Naive thymus-derived CD8-positive, alpha-beta T cell (primary cell): ENCODE measurements at regions not wholly inside any gene's neighbourhood (a gene's known extent, or its start where the extent isn't known, plus 50 kb on each side); places are given as distances from the start of the nearest gene placed in this dataset.
A peak's percentile ranks its signal among the peaks of the same experiment; 100 is the strongest.

Experiments
- ATAC-seq, 2 donors: fragments of 150-1000 bp; cut with Tn5 transposase in 1 of 2; sonication (Bioruptor Pico), chemical (Tn5 transposase) in 1 of 2; 1 replicate in 1 of 2; 2 replicates in 1 of 2; pipeline ENCODE4 v1.10.0; 2021; ENCODE audit warnings: mild to moderate bottlenecking in 2 of 2, moderate library complexity in 2 of 2
- POLR2A ChIA-PET: fragments of 350-600 bp; sonication (Branson Sonifier 250); formaldehyde crosslinking; loops from one replicate; lab custom pipeline; 2021; ENCODE audit warnings: antibody characterized with exemption; lab: Charles Lee
- DNase-seq, 10 donors: peaks; one replicate each; pipeline versions ENCODE4 v3.0.0 to v3.0.0-alpha.2; 2020 to 2022
- H3K27ac Mint-ChIP-seq, 10 donors: one replicate each; pipeline ENCODE4 v1.8.0; 2020 to 2022; ENCODE audit warnings: mild to moderate bottlenecking in 10 of 10, mixed read lengths in 10 of 10, moderate library complexity in 4 of 10, inconsistent platforms in 1 of 10
- H3K27me3 Mint-ChIP-seq, 5 donors: one replicate each; pipeline ENCODE4 v1.8.0; 2021 to 2022; ENCODE audit warnings: mixed read lengths in 5 of 5
- H3K36me3 Mint-ChIP-seq, 3 donors: one replicate each; pipeline ENCODE4 v1.8.0; 2020 to 2022; ENCODE audit warnings: mixed read lengths in 3 of 3, mild to moderate bottlenecking in 2 of 3, inconsistent platforms in 1 of 3
- H3K4me1 Mint-ChIP-seq, 4 donors: one replicate each; pipeline ENCODE4 v1.8.0; 2021 to 2022; ENCODE audit warnings: mixed read lengths in 4 of 4
- H3K4me3 Mint-ChIP-seq, 10 donors: one replicate each; pipeline ENCODE4 v1.8.0; 2020 to 2022; ENCODE audit warnings: mild to moderate bottlenecking in 10 of 10, mixed read lengths in 10 of 10, moderate library complexity in 6 of 10, inconsistent platforms in 1 of 10
- H3K9me3 Mint-ChIP-seq, 9 donors: one replicate each; pipeline ENCODE4 v1.8.0; 2020 to 2022; ENCODE audit warnings: mixed read lengths in 9 of 9, mild to moderate bottlenecking in 3 of 9, inconsistent platforms in 1 of 9, moderate library complexity in 1 of 9

DNA sequence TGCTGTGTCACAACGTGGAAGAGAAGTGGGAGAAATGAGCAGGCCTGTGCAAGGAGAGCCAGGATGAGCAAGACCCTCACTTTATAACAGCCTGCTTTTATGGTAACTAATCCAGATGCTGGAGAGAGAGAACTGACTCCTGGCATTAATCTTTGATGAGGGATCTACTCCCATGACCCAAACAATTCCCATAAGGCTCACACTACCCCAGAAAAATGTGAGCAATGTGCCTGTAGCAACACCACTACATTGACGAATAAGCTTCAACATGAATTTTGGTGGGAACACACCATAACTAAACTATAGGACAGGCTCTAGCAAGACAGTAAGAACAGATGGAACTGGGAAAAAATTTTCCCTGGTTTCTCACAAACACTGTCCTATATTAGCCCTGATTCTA, 173.6 kb upstream of the PRSS58 start:
- peak overlapping the region in 1 of 10 donors; percentile 37 for H3K27ac Mint-ChIP-seq
- H3K4me1 Mint-ChIP-seq = peaks cover 18 to 36% (median 32%) of the 10 kb centered on the region in 4 donors
- H3K9me3 Mint-ChIP-seq = peaks cover 0 to 7% (median 0%) of the 10 kb centered on the region in 9 donors
- no peak overlapping the region for H3K4me3 Mint-ChIP-seq
- H3K27me3 Mint-ChIP-seq = no peaks in the 10 kb centered on the region
- ATAC-seq (no peak), DNase-seq (no peak)
- POLR2A ChIA-PET = no interaction called here
- no peaks in the 10 kb centered on the region for H3K36me3 Mint-ChIP-seq

DNA sequence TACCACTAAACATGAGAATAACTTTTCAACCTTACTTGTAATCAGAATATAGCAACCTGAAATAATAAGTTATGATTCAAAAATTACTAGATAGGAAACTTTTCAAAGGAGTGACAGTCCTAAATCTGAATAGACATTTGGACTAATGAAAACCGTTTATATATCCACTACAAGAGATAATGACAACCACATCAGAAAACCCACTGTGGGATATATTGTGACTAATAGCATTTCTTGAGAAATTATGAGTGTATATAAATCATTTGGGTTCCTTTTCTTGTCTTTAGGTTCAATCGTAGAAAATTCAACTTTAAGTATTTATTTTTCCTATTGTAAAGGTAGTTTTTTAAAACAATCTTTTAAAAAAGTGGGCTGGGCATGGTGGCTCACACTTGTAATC, 170.2 kb upstream of the PRSS58 start:
- POLR2A ChIA-PET = no interaction called here
- H3K36me3 Mint-ChIP-seq = no peaks in the 10 kb centered on the region

DNA sequence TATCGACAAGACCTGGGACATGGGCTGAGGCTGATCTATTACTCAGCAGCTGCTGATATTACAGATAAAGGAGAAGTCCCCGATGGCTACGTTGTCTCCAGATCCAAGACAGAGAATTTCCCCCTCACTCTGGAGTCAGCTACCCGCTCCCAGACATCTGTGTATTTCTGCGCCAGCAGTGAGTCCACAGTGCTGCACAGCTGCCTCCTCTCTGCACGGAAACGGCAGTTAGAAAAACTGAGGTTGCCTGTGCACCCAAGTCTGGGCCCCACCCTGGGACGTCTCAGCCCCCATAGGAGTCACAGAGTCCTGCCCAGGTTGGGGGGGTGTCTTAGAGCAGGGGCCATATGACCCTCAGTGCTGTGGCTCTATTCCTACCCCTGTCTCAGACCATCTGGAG, 167.4 kb upstream of the PRSS58 start:
- Mint-ChIP-seq H3K27ac (peak overlapping the region in 2 of 10 donors; percentile 20 to 85), H3K36me3 (no peaks in the 10 kb centered on the region), H3K4me3 (peak overlapping the region in 3 of 10 donors; percentile 2 to 63 (median 60)), H3K27me3 (no peaks in the 10 kb centered on the region), H3K4me1 (peaks cover 0 to 12% (median 6%) of the 10 kb centered on the region in 4 donors), H3K9me3 (no peaks in the 10 kb centered on the region)
- ATAC-seq = peak in 1 of 2 donors; percentile 27
- POLR2A ChIA-PET = interaction anchor here (1.0 kb wide), 1 partner anchor 374 kb away, joined by 3 read pairs; no protein-coding TSS in a partner anchor
- no peak for DNase-seq

More for the DNA sequence above, 170.2 kb upstream of the PRSS58 start:
- Mint-ChIP-seq H3K4me1 (peaks cover 0 to 11% (median 6%) of the 10 kb centered on the region in 4 donors), H3K27me3 (no peaks in the 10 kb centered on the region), H3K27ac (no peak overlapping the region), H3K9me3 (no peaks in the 10 kb centered on the region), H3K4me3 (no peak overlapping the region)
- DNase-seq = no peak
- ATAC-seq = no peak

DNA sequence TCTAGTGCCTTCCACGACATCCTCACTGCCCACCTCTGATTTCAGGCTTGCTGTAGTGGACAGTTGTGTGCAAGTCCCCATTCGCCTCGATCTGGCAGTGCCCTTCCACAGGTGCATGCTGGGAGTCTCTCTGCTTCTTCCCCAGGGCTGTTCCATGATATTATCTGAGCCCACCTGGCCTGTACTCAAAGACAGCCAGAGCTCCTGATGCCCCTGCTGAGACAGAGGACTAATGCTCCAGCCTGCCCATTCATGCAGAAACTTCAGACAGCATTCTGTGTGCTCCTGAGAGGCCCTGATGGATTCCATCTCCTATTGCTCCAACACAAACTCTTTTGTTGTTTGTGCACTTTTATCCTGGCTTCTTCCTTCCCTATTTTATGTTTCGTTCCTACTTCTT, 164.8 kb upstream of the PRSS58 start:
- Mint-ChIP-seq H3K27me3 (no peaks in the 10 kb centered on the region), H3K9me3 (no peaks in the 10 kb centered on the region), H3K36me3 (no peaks in the 10 kb centered on the region), H3K4me3 (no peak overlapping the region), H3K4me1 (peaks cover 0 to 6% (median 4%) of the 10 kb centered on the region in 4 donors), H3K27ac (peak overlapping the region in 1 of 10 donors; percentile 5)
- DNase-seq = no peak
- POLR2A ChIA-PET = no interaction called here
- ATAC-seq = no peak

DNA sequence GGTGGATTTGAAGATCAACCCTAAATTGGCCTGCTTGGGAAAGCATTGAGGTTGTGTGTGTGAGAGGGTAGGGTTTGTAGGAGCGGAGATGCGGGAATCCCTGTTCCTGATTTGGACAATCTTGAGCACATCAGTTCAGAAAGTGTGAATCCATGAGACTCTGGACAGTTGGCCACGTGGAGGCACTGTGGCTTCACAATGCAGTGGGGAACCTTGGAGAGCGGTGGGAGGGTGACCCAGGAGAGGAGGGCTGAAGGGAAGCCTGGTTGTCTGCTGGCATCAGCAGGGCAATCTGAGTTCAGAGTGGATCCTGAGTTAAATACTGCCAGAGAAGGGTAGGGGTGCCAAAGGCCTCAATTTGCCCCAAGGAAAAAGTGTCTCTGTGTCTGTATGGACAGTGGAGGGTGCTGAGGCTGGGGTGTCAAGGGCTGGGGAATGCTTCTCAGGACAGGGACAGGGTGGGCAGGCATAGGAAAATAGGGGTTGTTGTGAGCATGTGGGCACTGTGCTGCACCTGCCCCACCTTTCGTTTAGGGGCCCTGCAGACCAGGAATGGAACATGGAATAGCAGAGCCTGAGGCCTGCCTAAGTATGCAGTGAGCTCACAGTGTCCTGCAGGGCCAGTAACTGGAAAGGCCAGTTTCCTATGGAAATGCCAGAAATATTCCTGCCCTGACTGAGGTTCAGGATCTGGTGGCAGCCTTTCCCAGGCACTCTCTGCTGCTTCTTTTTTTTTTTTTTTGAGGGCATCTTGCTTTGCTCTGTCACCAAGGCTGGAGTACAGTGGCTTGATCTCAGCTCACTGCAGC, 162.9 kb upstream of the PRSS58 start:
- Mint-ChIP-seq H3K27me3 (peaks cover 0 to 2% (median 0%) of the 10 kb centered on the region in 5 donors), H3K4me1 (peaks cover 0 to 6% (median 4%) of the 10 kb centered on the region in 4 donors), H3K9me3 (no peaks in the 10 kb centered on the region), H3K36me3 (no peaks in the 10 kb centered on the region), H3K27ac (peak overlapping the region in 4 of 10 donors; percentile 10 to 73 (median 15)), H3K4me3 (no peak overlapping the region)
- POLR2A ChIA-PET = interaction anchor here (0.9 kb wide), 1 partner anchor 390 kb away, joined by 5 read pairs; no protein-coding TSS in a partner anchor
- no peak for DNase-seq
- no peak for ATAC-seq

DNA sequence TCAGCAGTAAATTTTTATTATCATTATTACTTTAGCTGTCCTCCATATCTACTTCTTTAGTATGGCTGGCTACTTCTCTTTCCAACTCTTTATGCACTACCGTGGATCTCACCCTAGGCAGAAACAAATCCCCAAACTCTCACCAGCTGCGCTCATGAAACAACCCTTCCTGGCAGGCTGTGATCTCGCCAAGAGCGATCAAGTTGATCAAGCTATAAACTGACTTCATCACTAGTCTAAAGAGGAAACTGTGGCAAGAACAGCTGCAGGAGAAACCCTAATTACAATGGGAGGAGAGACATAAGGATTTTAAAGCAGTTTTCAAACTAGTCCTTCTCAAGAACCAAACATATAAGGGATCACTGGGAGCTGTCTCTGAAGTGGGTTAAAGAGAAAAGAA, 160.5 kb upstream of the PRSS58 start:
- Mint-ChIP-seq H3K27ac (peak overlapping the region in 2 of 10 donors; percentile 82), H3K27me3 (peaks cover 0 to 2% (median 0%) of the 10 kb centered on the region in 5 donors), H3K36me3 (no peaks in the 10 kb centered on the region), H3K4me3 (no peak overlapping the region), H3K4me1 (peaks cover 0 to 6% (median 4%) of the 10 kb centered on the region in 4 donors), H3K9me3 (no peaks in the 10 kb centered on the region)
- POLR2A ChIA-PET = no interaction called here
- DNase-seq (no peak), ATAC-seq (no peak)

DNA sequence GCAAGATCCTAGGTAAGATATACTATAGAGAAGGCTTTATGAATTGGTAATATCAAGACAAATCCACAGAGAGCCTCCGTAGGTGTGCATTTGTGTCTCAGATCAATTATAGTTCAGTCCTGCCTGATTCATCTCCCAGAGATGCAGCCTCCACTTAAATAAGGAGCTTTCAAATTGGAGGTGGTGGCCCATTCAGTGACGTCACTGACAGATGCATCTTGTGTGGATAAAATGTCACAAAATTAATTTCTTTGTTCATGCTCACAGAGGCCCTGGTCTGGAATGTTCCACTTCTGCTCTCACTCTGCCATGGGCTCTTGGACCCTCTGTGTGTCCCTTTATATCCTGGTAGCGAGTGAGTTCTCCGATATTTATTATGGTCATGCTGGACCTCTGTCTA, 157.1 kb upstream of the PRSS58 start:
- POLR2A ChIA-PET = interaction anchor here (2.1 kb wide), 1 partner anchor 384 kb away, joined by 6 read pairs; no protein-coding TSS in a partner anchor
- Mint-ChIP-seq H3K9me3 (no peaks in the 10 kb centered on the region), H3K27me3 (peaks cover 0 to 2% (median 0%) of the 10 kb centered on the region in 5 donors), H3K4me3 (no peak overlapping the region), H3K27ac (peak overlapping the region in 1 of 10 donors; percentile 9), H3K4me1 (peaks cover 4 to 10% (median 6%) of the 10 kb centered on the region in 4 donors), H3K36me3 (no peaks in the 10 kb centered on the region)
- DNase-seq (no peak), ATAC-seq (no peak)

DNA sequence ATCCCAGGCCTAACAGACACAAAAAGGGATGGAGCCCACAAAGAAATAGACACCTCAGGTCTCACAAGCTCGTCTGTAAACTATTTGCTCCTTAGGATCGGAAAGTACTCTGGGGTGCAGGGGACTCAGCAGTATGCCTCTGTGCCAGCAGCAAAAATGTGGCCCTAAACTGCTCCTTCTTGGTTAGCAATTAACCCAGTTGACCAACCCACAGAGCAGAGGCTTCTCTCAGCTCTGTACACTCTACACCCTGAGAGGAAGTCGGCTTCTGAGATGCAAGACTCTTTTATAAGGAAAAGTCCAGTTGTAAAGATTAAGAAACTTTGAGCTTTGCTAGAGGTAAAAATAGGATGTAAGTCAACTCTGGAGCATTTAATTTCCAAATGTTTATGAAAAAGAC, 156.3 kb upstream of the PRSS58 start:
- ATAC-seq (no peak), DNase-seq (no peak)
- POLR2A ChIA-PET = interaction anchor here (2.1 kb wide), 1 partner anchor 384 kb away, joined by 6 read pairs; no protein-coding TSS in a partner anchor
- Mint-ChIP-seq H3K9me3 (no peaks in the 10 kb centered on the region), H3K36me3 (no peaks in the 10 kb centered on the region), H3K27ac (peak overlapping the region in 4 of 10 donors; percentile 7 to 56 (median 12)), H3K4me3 (no peak overlapping the region), H3K4me1 (peaks cover 4 to 10% (median 6%) of the 10 kb centered on the region in 4 donors), H3K27me3 (peaks cover 0 to 2% (median 0%) of the 10 kb centered on the region in 5 donors)

DNA sequence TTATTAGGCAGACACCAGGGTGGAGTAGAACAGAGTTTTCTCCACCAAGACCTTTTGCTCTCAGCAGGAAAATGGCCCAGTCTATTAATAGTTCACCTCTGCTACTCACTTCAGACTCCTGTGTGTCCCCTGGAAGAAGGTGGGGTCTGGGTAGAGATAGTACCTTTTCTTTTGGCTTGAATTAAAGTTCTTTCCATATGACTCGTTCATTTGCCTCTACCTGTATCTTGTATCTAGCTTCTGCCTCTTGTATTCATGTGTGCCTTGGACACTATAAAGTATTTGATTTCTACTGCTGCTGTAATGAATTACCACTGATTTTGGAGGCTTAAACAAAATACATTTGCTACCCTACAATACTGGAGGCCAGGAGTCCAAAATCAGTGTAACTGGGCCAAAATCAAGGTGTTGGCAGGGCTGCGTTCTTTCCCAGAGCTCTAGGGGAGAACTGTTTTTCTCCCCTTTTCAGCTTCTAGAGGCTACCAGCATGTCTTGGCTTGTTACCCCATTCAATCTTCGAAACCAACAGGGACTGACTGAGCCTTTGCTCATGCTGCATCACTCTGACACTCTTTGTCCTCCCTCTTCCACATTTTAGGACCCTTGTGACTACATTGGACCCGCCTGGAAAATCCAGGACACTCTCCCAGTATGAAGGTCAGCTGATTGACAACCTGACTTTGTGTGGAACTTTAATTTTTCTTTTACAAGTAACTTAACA, 155.6 kb upstream of the PRSS58 start:
- H3K4me3 Mint-ChIP-seq = no peak overlapping the region
- H3K27me3 Mint-ChIP-seq = peaks cover 0 to 2% (median 0%) of the 10 kb centered on the region in 5 donors
- peaks cover 5 to 9% (median 6%) of the 10 kb centered on the region in 4 donors for H3K4me1 Mint-ChIP-seq
- no peaks in the 10 kb centered on the region for H3K36me3 Mint-ChIP-seq
- ATAC-seq (no peak), DNase-seq (no peak)
- no peaks in the 10 kb centered on the region for H3K9me3 Mint-ChIP-seq
- POLR2A ChIA-PET = interaction anchor here (1.5 to 2.1 kb wide), 2 partner anchors 385 to 395 kb away, joined by 3 to 6 read pairs; no protein-coding TSS in a partner anchor
- H3K27ac Mint-ChIP-seq = peak overlapping the region in 4 of 10 donors; percentile 7 to 78 (median 24)

DNA sequence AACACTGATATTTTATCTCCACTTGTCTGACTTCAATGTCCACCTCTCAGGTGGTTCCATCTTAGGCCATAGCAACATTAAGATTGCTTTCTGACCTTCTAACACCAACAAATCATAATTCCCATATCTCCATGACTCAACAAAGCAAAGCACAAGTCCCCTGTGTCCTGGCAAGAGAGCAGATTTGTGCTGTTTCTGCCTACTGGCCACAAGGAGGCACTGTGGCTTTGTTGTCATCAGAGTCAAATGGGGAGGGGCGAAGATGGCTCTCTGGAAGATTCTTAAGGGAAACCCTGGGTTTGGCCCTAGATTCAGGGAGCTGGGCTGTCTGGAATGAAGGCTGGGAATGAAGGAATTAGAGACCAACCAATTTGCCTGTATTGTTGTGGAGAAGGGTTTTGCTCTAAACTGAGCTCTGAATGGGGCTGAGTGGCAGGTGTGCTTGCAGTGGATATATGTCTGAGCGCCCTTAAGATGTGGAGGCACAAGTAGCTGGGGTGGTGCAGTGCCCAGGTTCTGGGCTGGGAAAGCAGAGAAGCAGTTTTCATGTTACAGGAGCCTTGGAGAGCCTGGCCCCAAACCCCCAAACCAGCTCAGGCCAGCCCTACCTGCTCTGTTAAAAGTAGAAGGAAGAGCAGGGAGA, 154.8 kb upstream of the PRSS58 start:
- peak overlapping the region in 4 of 10 donors; percentile 1 to 34 (median 18) for H3K4me3 Mint-ChIP-seq
- no peaks in the 10 kb centered on the region for H3K9me3 Mint-ChIP-seq
- H3K4me1 Mint-ChIP-seq = peaks cover 1 to 7% (median 6%) of the 10 kb centered on the region in 4 donors
- ATAC-seq (peak; percentile 70 to 73), DNase-seq (peak in 7 of 10 donors; percentile 16 to 54 (median 30))
- POLR2A ChIA-PET = interaction anchor here (0.7 to 2.1 kb wide), 3 partner anchors 386 to 589 kb away, joined by 3 to 6 read pairs (median 3); no protein-coding TSS in a partner anchor
- no peaks in the 10 kb centered on the region for H3K36me3 Mint-ChIP-seq
- peak overlapping the region in 7 of 10 donors; percentile 5 to 78 (median 36) for H3K27ac Mint-ChIP-seq
- H3K27me3 Mint-ChIP-seq = peaks cover 0 to 2% (median 0%) of the 10 kb centered on the region in 5 donors

DNA sequence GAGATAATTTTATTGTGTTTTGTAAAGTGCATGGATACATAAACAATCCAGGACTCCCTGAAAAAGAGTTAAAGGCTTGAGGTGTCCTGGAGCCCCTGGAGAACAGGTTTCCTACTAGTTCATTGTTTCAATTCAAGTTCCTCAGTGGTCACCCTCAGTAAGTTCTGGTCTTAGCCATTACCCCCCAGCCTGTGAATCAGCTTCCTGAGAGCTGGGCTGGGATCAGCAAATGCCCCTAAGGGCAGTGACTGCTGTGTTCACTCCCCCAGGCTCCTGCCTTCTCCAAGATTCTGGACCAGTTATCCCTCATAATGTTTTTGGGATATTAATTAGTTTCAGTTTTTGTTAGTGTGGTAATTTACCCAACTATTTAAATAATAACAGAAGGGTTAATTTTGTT, 151.6 kb upstream of the PRSS58 start:
- no peaks in the 10 kb centered on the region for H3K9me3 Mint-ChIP-seq
- peaks cover 1 to 11% (median 6%) of the 10 kb centered on the region in 4 donors for H3K4me1 Mint-ChIP-seq
- no peaks in the 10 kb centered on the region for H3K27me3 Mint-ChIP-seq
- POLR2A ChIA-PET = no interaction called here
- H3K4me3 Mint-ChIP-seq = no peak overlapping the region
- H3K27ac Mint-ChIP-seq = no peak overlapping the region
- no peak for DNase-seq
- ATAC-seq = no peak
- no peaks in the 10 kb centered on the region for H3K36me3 Mint-ChIP-seq

DNA sequence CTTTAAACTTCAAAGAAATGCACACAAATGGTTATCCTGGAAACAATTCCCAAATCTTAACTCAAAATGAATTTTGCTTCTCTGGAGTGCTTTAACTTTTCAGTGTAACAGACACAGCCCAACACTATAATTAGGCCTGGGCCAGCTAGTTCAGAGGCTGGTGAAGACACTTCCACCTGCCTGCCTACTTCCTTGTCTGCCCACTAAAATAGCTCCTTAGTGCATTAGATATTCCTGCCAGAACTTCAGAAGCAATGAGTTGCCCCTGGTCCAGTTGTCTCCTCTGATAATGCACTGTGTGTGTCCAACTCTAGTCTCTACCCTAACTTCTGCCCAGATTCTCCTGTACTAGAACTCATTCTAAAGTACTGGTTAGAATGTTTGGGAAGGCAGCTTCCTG, 150.9 kb upstream of the PRSS58 start:
- Mint-ChIP-seq H3K4me3 (no peak overlapping the region), H3K4me1 (peaks cover 1 to 11% (median 6%) of the 10 kb centered on the region in 4 donors), H3K36me3 (no peaks in the 10 kb centered on the region), H3K27me3 (no peaks in the 10 kb centered on the region), H3K9me3 (no peaks in the 10 kb centered on the region), H3K27ac (no peak overlapping the region)
- ATAC-seq = no peak
- POLR2A ChIA-PET = no interaction called here
- no peak for DNase-seq
